PC-3 (cell line): ENCODE measurements at regions not wholly inside any gene's neighbourhood (a gene's known extent, or its start where the extent isn't known, plus 50 kb on each side); places are given as distances from the start of the nearest gene placed in this dataset.

Source experiments
- ATAC-seq: fragments of 200-7000 bp; cut with Tn5 transposase; 2 replicates; pipeline ENCODE4 v1.9.1; 2020; ENCODE audit warnings: mild to moderate bottlenecking, moderate library complexity
- BruUV-seq: library from RNA; stranded (reverse); fragments of 400-500 nt; replicated peaks from 2 replicates; lab custom pipeline; 2021; lab: Mats Ljungman, UMichigan
- CTCF ChIA-PET: fragments of 300-600 bp; sonication (Branson Sonifier 250); formaldehyde crosslinking; loops from one replicate; lab custom pipeline; 2022; ENCODE audit warnings: antibody characterized with exemption; lab: Charles Lee
- POLR2A ChIA-PET: fragments of 300-600 bp; sonication (Branson Sonifier 250); formaldehyde crosslinking; loops from one replicate; lab custom pipeline; 2022; ENCODE audit warnings: antibody characterized with exemption; ENCODE audit not compliant: unreplicated experiment; lab: Charles Lee
- DNase-seq: peaks from one replicate; pipeline ENCODE4 v3.0.0-alpha.2; 2015
- H2AFZ ChIP-seq: fragments of 300-600 bp; sonication (generic); 2 replicates; pipeline ENCODE4 v1.6.0; 2016; ENCODE audit warnings: antibody characterized with exemption, low read length
- H3F3A ChIP-seq: fragments of 300-600 bp; sonication (generic); one replicate; pipeline ENCODE4 v1.6.0; 2017; ENCODE audit warnings: antibody characterized with exemption, low read length, control low read depth, mild to moderate bottlenecking; ENCODE audit not compliant: unreplicated experiment
- H3K27ac ChIP-seq: fragments of 300-600 bp; sonication (generic); 2 replicates; pipeline ENCODE4 v1.5.1; 2016; ENCODE audit warnings: mild to moderate bottlenecking, low read length
- H3K27me3 ChIP-seq: fragments of 300-600 bp; sonication (generic); 2 replicates; pipeline ENCODE4 v1.6.1; 2016; ENCODE audit warnings: low read length, mixed read lengths
- H3K36me3 ChIP-seq: fragments of 300-600 bp; sonication (generic); 2 replicates; pipeline ENCODE4 v1.6.1; 2016; ENCODE audit warnings: low read depth, mixed run types, low read length, mixed read lengths
- H3K4me1 ChIP-seq: fragments of 300-600 bp; sonication (generic); 2 replicates; pipeline ENCODE4 v1.5.1; 2016; ENCODE audit warnings: low read length; ENCODE audit not compliant: insufficient read depth
- H3K4me2 ChIP-seq: fragments of 300-600 bp; sonication (generic); 2 replicates; pipeline ENCODE4 v1.6.0; 2016; ENCODE audit warnings: low read length
- H3K4me3 ChIP-seq: fragments of 300-600 bp; sonication (generic); 2 replicates; pipeline ENCODE4 v1.5.1; 2016; ENCODE audit warnings: mild to moderate bottlenecking, low read length, mixed read lengths
- H3K79me2 ChIP-seq: fragments of 300-600 bp; sonication (generic); 2 replicates; pipeline ENCODE4 v1.6.1; 2017; ENCODE audit warnings: low read length, mixed read lengths
- H3K9ac ChIP-seq: fragments of 300-600 bp; sonication (generic); 2 replicates; pipeline ENCODE4 v1.6.0; 2016; ENCODE audit warnings: mild to moderate bottlenecking, low read length
- H3K9me2 ChIP-seq: fragments of 300-600 bp; sonication (generic); replicated peaks from 2 replicates; pipeline ENCODE4 v1.6.1; 2016; ENCODE audit warnings: mixed run types, low read length, mixed read lengths
- H3K9me3 ChIP-seq: fragments of 300-600 bp; sonication (generic); 2 replicates; pipeline ENCODE4 v1.6.1; 2016; ENCODE audit warnings: low read length, mixed read lengths
- H4K20me1 ChIP-seq: fragments of 300-600 bp; sonication (generic); 2 replicates; pipeline ENCODE4 v1.6.1; 2016; ENCODE audit warnings: low read length, mixed read lengths
- EZH2 ChIP-seq: fragments of 300-600 bp; sonication (generic); IDR thresholded peaks from one replicate; pipeline ENCODE4 v1.6.1; 2017; ENCODE audit warnings: antibody characterized with exemption, mild to moderate bottlenecking, low read length; ENCODE audit not compliant: unreplicated experiment
- EZH2phosphoT487 ChIP-seq: fragments of 300-600 bp; sonication (generic); IDR thresholded peaks from 2 replicates; pipeline ENCODE4 v1.6.1; 2018; ENCODE audit warnings: mild to moderate bottlenecking, antibody characterized with exemption, low read length, borderline replicate concordance
- intact Hi-C: fragments of 100-400 bp; cut with micrococcal nuclease; formaldehyde crosslinking; loops from 2 replicates; pipeline ENCODE4 v1.9.0; 2023
- TF ChIP-seq, protein P1 (sequence below): fragments of 300-600 bp; sonication (generic); conservative IDR thresholded peaks from 2 replicates; pipeline ENCODE4 v1.5.1; 2017; ENCODE audit warnings: antibody characterized with exemption, low read depth, mild to moderate bottlenecking, low read length

DNA sequence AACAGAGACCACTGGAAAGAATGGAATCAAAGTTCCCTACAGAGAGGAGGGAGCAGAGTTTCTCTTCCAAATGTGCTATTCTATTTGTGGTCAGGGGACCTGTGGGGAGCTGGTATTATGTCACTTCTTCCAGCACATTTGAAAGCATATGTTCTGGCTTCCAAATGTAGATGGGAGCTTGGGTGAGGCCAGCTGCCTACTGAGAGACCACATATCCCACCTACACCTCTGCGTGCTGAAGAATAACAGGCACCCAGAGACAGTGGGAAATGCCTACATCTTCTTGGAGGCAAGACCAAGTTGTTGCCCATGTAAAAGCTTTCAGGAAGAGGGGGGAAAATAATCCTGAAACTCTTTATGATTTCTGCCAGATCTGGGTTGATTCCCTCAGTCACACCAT is 286.8 kb upstream of the UMPS start:
- Histone ChIP-seq H3K27ac (no peak overlapping the region), H3K9me3 (no peaks in the 10 kb centered on the region), H3K9ac (no peak overlapping the region), H3K36me3 (no peaks in the 10 kb centered on the region), H3K79me2 (no peaks in the 10 kb centered on the region), H4K20me1 (no peaks in the 10 kb centered on the region), H3K27me3 (peaks cover 6% of the 10 kb centered on the region; the same call in 1 of the 2 replicates), H3K9me2 (no peaks in the 10 kb centered on the region), H3K4me3 (no peak overlapping the region), H2AFZ (no peak overlapping the region), H3K4me1 (no peaks in the 10 kb centered on the region), H3K4me2 (no peak overlapping the region), H3F3A (no peaks in the 10 kb centered on the region)
- no peak for TF ChIP-seq EZH2
- TF ChIP-seq, protein P1, sequence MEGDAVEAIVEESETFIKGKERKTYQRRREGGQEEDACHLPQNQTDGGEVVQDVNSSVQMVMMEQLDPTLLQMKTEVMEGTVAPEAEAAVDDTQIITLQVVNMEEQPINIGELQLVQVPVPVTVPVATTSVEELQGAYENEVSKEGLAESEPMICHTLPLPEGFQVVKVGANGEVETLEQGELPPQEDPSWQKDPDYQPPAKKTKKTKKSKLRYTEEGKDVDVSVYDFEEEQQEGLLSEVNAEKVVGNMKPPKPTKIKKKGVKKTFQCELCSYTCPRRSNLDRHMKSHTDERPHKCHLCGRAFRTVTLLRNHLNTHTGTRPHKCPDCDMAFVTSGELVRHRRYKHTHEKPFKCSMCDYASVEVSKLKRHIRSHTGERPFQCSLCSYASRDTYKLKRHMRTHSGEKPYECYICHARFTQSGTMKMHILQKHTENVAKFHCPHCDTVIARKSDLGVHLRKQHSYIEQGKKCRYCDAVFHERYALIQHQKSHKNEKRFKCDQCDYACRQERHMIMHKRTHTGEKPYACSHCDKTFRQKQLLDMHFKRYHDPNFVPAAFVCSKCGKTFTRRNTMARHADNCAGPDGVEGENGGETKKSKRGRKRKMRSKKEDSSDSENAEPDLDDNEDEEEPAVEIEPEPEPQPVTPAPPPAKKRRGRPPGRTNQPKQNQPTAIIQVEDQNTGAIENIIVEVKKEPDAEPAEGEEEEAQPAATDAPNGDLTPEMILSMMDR = no peak
- no peak for TF ChIP-seq EZH2phosphoT487
- intact Hi-C loops = no loop called here
- ATAC-seq (no peak), DNase-seq (no peak)
- CTCF ChIA-PET = no interaction called here
- POLR2A ChIA-PET = no interaction called here
- BruUV-seq = no TSS peak

DNA sequence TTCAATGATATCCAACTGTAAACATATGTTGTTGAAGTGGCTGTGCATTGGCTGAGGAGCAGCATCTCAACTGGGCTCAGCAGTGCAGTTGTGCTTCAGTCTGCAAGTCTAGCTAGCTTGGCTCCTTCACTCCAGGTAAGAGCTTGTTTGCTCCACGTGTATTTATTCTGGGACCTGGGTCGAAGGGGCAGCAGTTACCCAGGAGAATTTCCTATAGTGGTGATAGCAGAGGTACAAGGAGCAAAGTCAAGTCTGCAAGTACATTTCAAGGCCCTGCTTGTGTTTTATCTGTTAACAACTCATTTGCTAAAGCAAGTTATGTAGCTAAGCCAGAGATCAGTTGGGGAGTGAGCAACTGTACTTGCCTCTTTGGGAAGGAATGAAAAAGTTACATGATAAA is 286.2 kb upstream of the UMPS start:
- no TSS peak for BruUV-seq

DNA sequence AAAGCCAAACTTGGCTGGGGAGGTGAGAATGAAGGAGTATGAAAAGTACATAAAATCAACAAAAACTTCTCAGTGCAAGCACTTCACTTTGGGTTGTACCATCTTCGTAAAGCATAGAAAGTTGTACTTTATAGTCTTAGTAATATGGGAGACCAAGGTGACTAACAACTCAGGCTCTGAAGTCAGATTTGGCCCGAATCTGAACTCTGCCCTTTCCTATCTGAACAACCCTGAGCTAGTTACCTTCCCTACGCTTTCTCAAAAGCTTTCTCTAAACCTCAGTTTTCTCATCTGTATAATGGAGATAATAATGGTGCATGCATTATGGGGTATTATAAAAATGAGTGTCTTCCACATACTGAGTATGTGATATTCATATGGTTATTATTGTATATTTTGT is 285.4 kb upstream of the UMPS start:
- Histone ChIP-seq H3K36me3 (no peaks in the 10 kb centered on the region), H3K27ac (no peak overlapping the region), H3K4me1 (no peaks in the 10 kb centered on the region), H3K9me3 (no peaks in the 10 kb centered on the region), H3K79me2 (no peaks in the 10 kb centered on the region), H3K9me2 (no peaks in the 10 kb centered on the region), H3F3A (no peaks in the 10 kb centered on the region), H4K20me1 (no peaks in the 10 kb centered on the region), H3K9ac (no peak overlapping the region), H3K4me3 (no peak overlapping the region), H3K27me3 (peaks cover 13% of the 10 kb centered on the region; the same call in 1 of the 2 replicates), H3K4me2 (no peak overlapping the region), H2AFZ (no peak overlapping the region)
- ChIA-PET CTCF (no interaction called here), POLR2A (no interaction called here)
- BruUV-seq = no TSS peak
- intact Hi-C loops = no loop called here
- DNase-seq = no peak
- ATAC-seq = no peak
- TF ChIP-seq, protein P1 = no peak
- TF ChIP-seq EZH2phosphoT487 (no peak), EZH2 (no peak)

More for the DNA sequence above, 286.2 kb upstream of the UMPS start:
- ChIA-PET CTCF (no interaction called here), POLR2A (no interaction called here)
- H3K9ac ChIP-seq = no peak overlapping the region
- H3K79me2 ChIP-seq = no peaks in the 10 kb centered on the region
- H3K9me2 ChIP-seq = no peaks in the 10 kb centered on the region
- H3K4me3 ChIP-seq = no peak overlapping the region
- H3K9me3 ChIP-seq = no peaks in the 10 kb centered on the region
- no peak for DNase-seq
- H3K27me3 ChIP-seq = peaks cover 9% of the 10 kb centered on the region; the same call in 1 of the 2 replicates
- intact Hi-C loops = no loop called here
- H3F3A ChIP-seq = no peaks in the 10 kb centered on the region
- no peak overlapping the region for H3K27ac ChIP-seq
- H3K36me3 ChIP-seq = no peaks in the 10 kb centered on the region
- no peak overlapping the region for H3K4me2 ChIP-seq
- no peak for ATAC-seq
- no peaks in the 10 kb centered on the region for H3K4me1 ChIP-seq
- H4K20me1 ChIP-seq = no peaks in the 10 kb centered on the region
- TF ChIP-seq EZH2phosphoT487 = no peak
- TF ChIP-seq, protein P1 = no peak
- no peak for TF ChIP-seq EZH2
- no peak overlapping the region for H2AFZ ChIP-seq
